Psoas muscle (tissue), 7 donors: ENCODE measurements at regions not wholly inside any gene's neighbourhood (a gene's known extent, or its start where the extent isn't known, plus 50 kb on each side); places are given as distances from the start of the nearest gene placed in this dataset.

Experiments
- ATAC-seq, 4 donors: fragments of 200-7000 bp; cut with Tn5 transposase; one replicate each; pipeline ENCODE4 v1.9.1; 2020; ENCODE audit warnings: moderate library complexity in 3 of 4, mild to moderate bottlenecking in 2 of 4
- DNase-seq, 2 donors: peaks; one replicate each; pipeline ENCODE4 v3.0.0-alpha.2; 2020
- H3K27ac ChIP-seq: fragments of 200-600 bp; one replicate; pipeline ENCODE4 v1.8.0; 2022
- H3K27me3 ChIP-seq, 3 donors: fragments of 200-600 bp in 1 of 3; one replicate each; pipeline versions ENCODE4 v1.6.1 to v1.8.0; 2013 to 2022; ENCODE audit warnings: low read length in 2 of 3, mild to moderate bottlenecking in 2 of 3, moderate library complexity in 1 of 3; ENCODE audit not compliant: insufficient read depth in 3 of 3
- H3K36me3 ChIP-seq, 2 donors: fragments of 200-600 bp in 1 of 2; one replicate each; pipeline versions ENCODE4 v1.6.1 to v1.8.0; 2013 to 2022; ENCODE audit warnings: low read depth in 1 of 2, mild to moderate bottlenecking in 1 of 2, moderate library complexity in 1 of 2; ENCODE audit not compliant: insufficient read depth in 1 of 2
- H3K4me1 ChIP-seq: fragments of 200-600 bp; one replicate; pipeline ENCODE4 v1.8.0; 2022
- H3K4me3 ChIP-seq: fragments of 200-600 bp; one replicate; pipeline ENCODE4 v1.8.0; 2022; ENCODE audit warnings: mild to moderate bottlenecking
- H3K9me3 ChIP-seq: fragments of 200-600 bp; one replicate; pipeline ENCODE4 v1.8.0; 2022
- WGBS, 3 donors: extraction: QIAGEN DNeasy Blood & Tissue Kit; methylation state at CpG; one replicate each; pipeline versions ENCODE4 v1.1.6 to v1.1.7; 2013; 5-methylcytosine and 5-hydroxymethylcytosine counted together
- intact Hi-C, 2 donors: fragments of 100-400 bp; cut with DNase I; formaldehyde crosslinking; loops; one replicate each; pipeline versions ENCODE4 v1.11.0 to v1.14.2; 2022
- TF ChIP-seq, protein P1 (sequence below): fragments of 200-600 bp; IDR thresholded peaks from one replicate; pipeline ENCODE4 v1.8.0; 2022; ENCODE audit warnings: antibody characterized with exemption
- donor health status: healthy with polysubstance abuse.
- donor health status: DM: no; HTN: no; CAD: no; lungs with moderate emphysema.
- donor health status: Bipolar disorder and iron deficiency.
- donor health status: healthy.
- donor health status: DM: yes; HTN: yes; CAD: no.
- donor health status: DM: no; HTN: no; CAD: no.
- donor health status: DM: yes; HTN: yes; CAD: no.

GRCh38 chr13:103218253-103218652 is 152.0 kb upstream of the SLC10A2 start:
- no peak for DNase-seq
- Histone ChIP-seq H3K9me3 (no peaks in the 10 kb centered on the region), H3K4me3 (no peak overlapping the region), H3K4me1 (no peaks in the 10 kb centered on the region), H3K27me3 (no peaks in the 10 kb centered on the region), H3K27ac (no peak overlapping the region), H3K36me3 (no peaks in the 10 kb centered on the region)
- intact Hi-C loops = no loop called here
- no peak for ATAC-seq
- TF ChIP-seq, protein P1, sequence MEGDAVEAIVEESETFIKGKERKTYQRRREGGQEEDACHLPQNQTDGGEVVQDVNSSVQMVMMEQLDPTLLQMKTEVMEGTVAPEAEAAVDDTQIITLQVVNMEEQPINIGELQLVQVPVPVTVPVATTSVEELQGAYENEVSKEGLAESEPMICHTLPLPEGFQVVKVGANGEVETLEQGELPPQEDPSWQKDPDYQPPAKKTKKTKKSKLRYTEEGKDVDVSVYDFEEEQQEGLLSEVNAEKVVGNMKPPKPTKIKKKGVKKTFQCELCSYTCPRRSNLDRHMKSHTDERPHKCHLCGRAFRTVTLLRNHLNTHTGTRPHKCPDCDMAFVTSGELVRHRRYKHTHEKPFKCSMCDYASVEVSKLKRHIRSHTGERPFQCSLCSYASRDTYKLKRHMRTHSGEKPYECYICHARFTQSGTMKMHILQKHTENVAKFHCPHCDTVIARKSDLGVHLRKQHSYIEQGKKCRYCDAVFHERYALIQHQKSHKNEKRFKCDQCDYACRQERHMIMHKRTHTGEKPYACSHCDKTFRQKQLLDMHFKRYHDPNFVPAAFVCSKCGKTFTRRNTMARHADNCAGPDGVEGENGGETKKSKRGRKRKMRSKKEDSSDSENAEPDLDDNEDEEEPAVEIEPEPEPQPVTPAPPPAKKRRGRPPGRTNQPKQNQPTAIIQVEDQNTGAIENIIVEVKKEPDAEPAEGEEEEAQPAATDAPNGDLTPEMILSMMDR = no peak
- WGBS, 3 donors = 78 to 82% (median 80%) methylated on average over 1 of the region's 1 CpG

GRCh38 chr13:103213152-103213551 is 146.9 kb upstream of the SLC10A2 start:
- H3K9me3 ChIP-seq = no peaks in the 10 kb centered on the region
- no peak for DNase-seq
- no peaks in the 10 kb centered on the region for H3K4me1 ChIP-seq
- ATAC-seq = no peak
- no peak overlapping the region for H3K27ac ChIP-seq
- WGBS, 3 donors = 39 to 46% (median 40%) methylated on average over 7 of the region's 7 CpGs
- intact Hi-C loops = no loop called here
- H3K36me3 ChIP-seq = no peaks in the 10 kb centered on the region
- TF ChIP-seq, protein P1 = no peak
- H3K4me3 ChIP-seq = no peak overlapping the region
- H3K27me3 ChIP-seq = peaks cover 0 to 2% (median 0%) of the 10 kb centered on the region in 3 donors

GRCh38 chr13:103210348-103210747 is 144.1 kb upstream of the SLC10A2 start:
- TF ChIP-seq, protein P1 = no peak
- intact Hi-C loops = no loop called here
- DNase-seq (no peak), ATAC-seq (no peak)
- H3K27me3 ChIP-seq = peaks cover 0 to 2% (median 0%) of the 10 kb centered on the region in 3 donors
- no peaks in the 10 kb centered on the region for H3K9me3 ChIP-seq
- no peaks in the 10 kb centered on the region for H3K36me3 ChIP-seq
- no peak overlapping the region for H3K4me3 ChIP-seq
- H3K27ac ChIP-seq = no peak overlapping the region
- no peaks in the 10 kb centered on the region for H3K4me1 ChIP-seq
- 79 to 94% (median 88%) methylated on average over 4 of the region's 4 CpGs for WGBS, 3 donors

- DNase-seq (no peak), ATAC-seq (no peak)
- Histone ChIP-seq H3K27ac (no peak overlapping the region), H3K4me1 (no peaks in the 10 kb centered on the region), H3K27me3 (no peaks in the 10 kb centered on the region), H3K9me3 (no peaks in the 10 kb centered on the region), H3K4me3 (no peak overlapping the region), H3K36me3 (no peaks in the 10 kb centered on the region)
- intact Hi-C loops = no loop called here
- TF ChIP-seq, protein P1 = no peak
These were observed 137.6 kb upstream of the SLC10A2 start for GRCh38 chr13:103203735-103204330.
